GM19324 (cell line): ENCODE measurements at regions not wholly inside any gene's neighbourhood (a gene's known extent, or its start where the extent isn't known, plus 50 kb on each side); places are given as distances from the start of the nearest gene placed in this dataset.

Experiments used
- ATAC-seq: cut with Tn5 transposase; IDR thresholded peaks from one replicate; pipeline ENCODE4 v1.9.1; 2021; ENCODE audit warnings: mild to moderate bottlenecking, moderate library complexity; ENCODE audit not compliant: unreplicated experiment, low FRiP score

DNA sequence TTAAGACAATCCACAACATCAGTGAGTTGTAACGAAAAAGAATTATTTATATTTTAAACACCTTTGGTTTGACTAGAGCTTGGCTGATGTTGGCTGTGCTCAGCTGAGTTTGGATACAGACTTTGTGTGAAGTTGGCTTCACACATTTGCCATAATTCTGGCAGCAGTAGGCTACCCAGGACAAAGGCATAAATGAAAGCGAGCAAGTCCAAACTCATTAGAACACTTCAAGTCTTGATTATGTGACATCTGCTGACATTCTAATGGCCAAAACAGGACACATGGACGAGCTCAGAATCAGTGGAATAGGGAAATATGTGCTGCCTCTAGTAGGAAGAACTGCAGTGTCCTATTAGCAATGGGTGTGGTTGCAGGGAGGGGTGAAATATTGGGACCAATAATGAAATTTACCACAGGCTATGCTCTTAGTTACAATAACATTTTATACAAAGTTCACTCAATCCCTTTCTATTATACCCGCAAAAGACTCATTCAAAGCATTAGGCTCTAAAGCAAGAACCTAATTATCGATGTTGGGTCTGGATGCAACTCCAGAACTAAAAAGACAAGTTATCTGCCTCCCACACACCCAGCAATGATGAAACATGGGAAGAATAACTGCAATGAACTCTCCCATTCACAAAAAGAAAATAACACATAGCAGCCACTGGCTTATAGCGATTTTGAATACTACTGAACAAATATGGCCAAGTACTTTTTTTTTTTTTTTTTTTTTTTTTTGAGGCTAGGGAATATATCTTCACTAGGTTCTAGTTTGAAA, 493.9 kb upstream of the RASGRP1 start:
- no peak for ATAC-seq

DNA sequence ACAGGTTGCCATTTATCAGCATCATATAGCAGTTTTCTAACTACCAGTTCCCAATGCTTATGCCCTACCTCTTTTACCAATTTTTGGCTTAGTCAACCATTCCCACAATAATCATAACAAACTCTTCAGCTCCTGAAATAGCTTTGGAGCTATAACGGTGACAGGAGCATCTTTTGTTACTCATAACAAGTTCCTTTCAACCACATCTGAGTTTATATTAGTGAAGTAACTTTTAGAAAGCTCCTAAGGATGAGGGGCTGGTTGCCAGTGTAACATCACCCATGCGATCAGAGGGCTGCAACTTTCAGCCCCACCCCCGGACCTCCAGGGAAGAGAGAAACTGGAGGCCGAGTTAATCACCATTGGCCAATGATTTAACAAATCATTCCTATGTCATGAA, 495.3 kb upstream of the RASGRP1 start:
- no peak for ATAC-seq

DNA sequence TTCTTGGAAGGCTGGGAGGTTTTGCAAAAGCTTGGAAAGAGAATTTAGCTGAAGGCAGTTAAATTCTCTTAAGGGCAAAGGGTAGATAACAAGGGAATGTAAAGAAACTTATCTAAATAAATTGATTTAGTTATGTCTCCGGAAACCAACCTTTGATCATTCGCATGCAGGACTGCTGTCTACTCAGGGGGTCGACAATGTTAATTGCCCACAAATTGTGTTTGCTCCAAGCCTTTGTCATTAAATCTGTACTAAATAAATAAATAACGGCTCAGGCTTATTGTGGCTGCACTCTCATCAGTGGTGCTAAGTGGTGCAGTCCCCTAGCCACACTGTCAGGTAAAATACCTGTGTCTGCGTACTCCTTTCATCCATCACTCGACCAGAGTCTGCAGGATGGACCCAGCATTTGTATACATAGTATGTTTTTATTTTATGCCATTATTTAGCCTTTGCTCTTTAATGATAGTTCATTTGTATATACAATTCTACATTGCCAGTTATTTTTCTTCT, 497.4 kb upstream of the RASGRP1 start:
- ATAC-seq, result no peak

- no peak for ATAC-seq
Observed at GRCh38 chr15:39066677-39067076, 502.1 kb upstream of the RASGRP1 start.

DNA sequence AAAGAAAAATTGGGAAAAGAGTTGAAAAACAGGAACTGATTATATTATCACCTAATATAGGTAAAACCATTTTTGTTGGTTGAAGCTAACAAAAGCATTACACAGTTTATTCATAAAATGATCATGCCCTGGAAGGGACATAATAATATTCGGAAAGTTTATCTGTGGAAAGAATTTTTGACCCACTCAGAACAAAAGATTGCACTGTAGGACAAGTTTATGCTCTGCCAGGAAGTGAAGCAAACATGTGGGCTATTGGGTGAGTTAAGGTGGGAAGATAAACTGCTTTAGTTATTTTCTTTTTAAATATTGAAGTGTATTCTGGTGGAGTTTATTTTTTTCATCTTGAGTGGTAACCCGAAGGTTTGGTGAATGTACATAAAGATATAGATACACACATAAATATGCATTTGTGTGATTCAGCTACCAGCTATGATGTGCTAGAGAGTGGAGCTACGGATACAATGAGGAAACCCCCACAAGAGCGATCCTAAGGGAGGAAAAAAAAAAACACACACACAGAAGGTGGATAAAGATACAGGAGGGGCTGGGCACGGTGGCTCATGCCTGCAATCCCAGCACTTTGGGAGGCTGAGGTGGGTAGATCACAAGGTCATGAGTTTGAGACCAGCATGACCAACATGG, 506.4 kb upstream of the THBS1 start:
- no peak for ATAC-seq

DNA sequence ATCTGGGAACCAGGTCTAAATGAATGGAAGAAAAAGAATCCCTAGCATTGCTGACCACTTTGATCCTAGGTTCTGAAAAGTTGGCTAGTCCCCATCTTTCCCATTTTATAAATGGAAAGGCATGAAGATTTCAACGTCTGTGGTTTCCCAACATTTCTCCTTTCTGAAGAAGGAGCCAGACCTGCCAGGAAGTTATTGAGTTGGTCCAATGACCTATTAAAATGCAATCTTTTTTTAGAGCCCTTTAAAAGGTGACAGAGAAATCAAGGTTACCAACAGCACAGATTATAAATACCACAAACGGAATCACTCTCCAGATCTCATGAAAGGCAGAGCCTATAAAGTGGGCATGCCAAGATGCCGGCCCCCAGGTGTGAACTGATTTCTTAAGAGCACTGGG, 505.6 kb upstream of the THBS1 start:
- ATAC-seq, result no peak

GRCh38 chr15:39075756-39076341, 505.0 kb upstream of the THBS1 start:
- no peak for ATAC-seq

- ATAC-seq, result no peak
Observed at GRCh38 chr15:39078026-39078425, 502.9 kb upstream of the THBS1 start.

DNA sequence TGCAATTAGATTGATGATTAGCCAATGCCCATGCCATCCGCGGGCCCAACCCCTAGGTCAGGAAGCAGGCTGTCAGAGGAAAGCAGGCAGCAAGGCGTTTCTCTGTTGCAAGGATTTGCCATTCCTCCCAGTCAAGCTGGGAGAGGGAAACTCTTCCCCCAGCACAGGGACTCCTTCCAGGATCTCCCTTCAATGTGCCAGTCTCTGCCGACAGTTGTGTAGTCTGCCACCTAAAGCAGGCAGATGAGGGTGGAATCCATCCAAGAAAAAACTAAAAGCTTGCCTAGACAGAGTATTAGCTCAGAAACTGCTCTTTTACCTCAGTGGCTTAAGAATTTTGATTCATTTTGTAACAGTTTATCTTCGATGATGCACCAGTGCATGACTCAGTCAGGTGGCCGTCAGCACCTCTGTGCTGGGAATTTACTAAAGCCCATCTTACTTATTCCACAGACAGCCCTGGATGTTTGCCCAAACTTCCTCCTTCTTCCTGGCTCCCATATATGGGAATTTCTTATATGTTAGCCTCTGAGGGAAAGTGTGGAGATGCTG, 501.5 kb upstream of the THBS1 start:
- ATAC-seq, result no peak

GRCh38 chr15:39083213-39083612, 497.7 kb upstream of the THBS1 start:
- no peak for ATAC-seq

DNA sequence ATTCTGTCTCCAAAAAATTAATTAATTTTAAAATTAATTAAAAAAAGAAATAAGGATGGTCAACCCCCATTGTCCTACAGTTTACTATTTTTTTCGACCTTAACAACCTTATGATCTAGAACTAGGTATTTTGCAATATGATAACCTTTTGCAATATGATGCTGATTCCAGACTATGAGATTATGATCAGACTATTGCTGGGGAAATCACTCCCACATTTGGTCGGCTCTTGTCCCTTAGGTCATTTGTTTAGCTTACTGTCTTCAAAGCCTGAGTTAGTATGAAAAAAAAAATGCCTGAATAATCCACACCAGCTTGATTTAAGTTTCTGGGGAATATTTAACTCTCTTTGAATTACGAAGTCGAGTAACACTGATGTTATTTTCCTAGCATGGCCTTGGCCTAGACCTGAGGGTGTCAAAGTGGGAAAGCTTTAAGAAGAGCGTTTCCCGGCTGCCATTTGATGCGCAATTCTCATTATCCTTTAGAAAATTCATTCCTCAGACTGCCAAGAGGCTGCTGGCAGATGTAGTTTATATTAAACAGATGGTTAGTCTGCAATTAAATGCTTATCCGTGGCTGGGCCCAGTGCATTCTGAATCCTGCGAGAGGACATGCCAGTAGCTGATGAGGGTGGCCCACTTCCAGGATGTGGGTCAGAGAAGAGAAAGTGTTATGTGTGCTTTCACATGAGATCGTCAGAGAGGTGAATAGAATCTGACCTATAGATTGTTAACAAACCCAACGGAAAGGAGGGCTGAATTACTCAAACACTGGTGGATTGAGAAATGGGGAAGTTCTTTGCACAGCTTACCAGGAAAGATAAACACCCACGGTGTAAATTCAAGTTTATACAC, 496.0 kb upstream of the THBS1 start:
- ATAC-seq, result no peak

DNA sequence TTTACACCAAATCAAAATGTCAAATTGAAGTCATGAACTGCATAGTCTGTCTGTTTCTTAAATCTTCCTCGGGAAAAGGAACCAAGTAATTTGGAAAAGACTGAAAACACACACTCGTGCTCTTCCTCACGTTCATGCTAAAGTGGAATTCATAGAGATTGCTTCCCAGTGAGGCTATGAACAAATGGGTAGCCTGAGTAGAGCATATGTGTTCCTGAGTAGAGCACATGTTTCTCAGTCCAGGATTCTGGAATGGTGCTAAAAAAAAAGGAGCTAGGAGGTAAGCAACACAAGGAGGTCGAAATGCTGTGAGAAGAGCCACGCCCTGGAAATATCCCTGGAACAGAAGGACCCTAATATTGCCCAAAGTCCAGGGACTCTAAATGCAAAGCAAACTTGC, 494.2 kb upstream of the THBS1 start:
- ATAC-seq, result no peak

- no peak for ATAC-seq
Observed at GRCh38 chr15:39088156-39088555, 492.7 kb upstream of the THBS1 start.

GRCh38 chr15:39092354-39092753, 488.5 kb upstream of the THBS1 start:
- no peak for ATAC-seq

DNA sequence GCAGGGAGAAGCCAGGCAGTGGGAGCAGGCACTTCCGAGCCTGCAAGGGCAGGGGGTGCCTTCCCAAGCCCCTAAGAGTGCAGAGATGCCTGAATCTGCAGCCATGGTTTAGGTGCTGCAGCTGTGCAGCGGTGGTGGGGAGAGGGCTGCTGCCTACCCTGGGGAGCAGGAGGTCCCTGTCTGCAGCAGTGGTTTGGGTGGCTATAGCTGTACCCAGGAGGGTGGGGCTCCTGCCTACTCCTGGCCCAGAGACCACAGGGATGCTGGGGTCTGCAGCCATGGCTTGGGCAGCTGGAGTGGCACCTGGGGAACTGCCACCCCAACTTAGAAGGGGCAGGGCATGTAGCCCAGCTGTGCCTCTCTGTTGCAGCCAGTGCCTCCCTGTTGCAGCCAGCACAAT, 488.1 kb upstream of the THBS1 start:
- ATAC-seq, result no peak

- ATAC-seq, result no peak
Observed at GRCh38 chr15:39094116-39094515, 486.8 kb upstream of the THBS1 start.

DNA sequence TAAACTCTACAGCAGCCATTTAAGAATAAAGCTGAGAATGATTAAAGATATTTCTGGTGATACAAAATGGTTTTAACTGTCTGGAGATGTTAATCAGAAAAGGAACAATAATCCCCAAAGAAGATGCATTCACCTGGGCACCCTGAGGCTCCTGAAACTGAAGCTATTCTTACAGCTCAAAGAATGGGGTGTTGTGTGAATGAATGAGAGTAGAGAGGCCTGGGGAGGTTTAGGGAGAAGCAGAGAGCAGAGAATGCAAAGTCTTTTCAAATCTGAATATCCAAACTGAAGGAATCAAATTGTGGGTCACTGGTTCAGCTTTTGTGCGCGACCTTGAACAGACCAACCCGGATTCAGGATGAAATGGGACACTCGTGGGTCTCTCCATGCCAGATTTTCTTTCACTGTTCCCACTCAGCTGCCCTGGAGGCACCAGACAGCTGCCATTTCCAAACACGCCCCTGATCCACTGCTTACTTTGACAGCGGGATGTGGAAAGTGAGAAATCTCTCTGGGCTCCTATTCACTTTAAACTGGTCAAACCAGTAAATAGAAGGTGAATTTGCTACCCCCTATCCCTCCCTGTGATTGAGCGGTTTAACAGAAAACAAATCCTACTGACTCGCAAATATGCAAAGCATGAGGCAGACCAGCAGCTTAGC, 485.5 kb upstream of the THBS1 start:
- ATAC-seq, result no peak

DNA sequence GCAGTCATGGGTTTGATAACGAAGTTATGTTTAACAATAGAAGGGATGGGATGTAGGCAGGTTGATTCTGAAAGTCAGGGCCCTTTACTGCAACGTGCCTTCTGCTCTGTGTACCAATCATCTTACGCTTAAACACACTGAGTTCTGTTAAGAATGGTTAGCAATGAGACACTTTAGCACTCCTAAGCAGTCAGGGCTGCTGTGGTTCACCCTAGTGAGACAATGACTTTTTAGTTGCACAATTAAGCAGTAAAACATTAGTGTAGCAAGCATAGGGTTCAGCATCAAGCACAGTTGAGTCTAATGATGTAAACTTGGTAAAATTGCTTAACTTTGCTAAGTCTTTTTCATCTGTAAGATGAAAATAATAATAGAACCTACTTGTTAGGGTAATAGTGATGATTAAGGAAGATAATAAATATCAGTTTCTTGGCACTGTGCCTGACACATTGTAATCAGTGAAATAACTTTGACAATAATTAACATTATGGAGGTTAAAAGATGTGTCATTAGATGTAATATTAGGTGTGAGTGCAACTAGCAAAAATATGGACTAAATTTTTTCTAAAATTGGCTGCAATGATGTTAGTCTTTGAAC, 484.2 kb upstream of the THBS1 start:
- ATAC-seq, result no peak

- ATAC-seq, result no peak
Observed at GRCh38 chr15:39099524-39099923, 481.4 kb upstream of the THBS1 start.
